Hematopoietic multipotent progenitor cell treated with erythropoietin and hydrocortisone succinate and interleukin-3 and kit ligand, for 4 days (in vitro differentiated cells): ENCODE measurements at regions not wholly inside any gene's neighbourhood (a gene's known extent, or its start where the extent isn't known, plus 50 kb on each side); places are given as distances from the start of the nearest gene placed in this dataset.
"Not testable (repeated sequence)": the region's sequence is repeated elsewhere in the genome, so short reads cannot be mapped to it uniquely, and the experiment has no call there.

Source experiments
- DNase-seq: peaks from one replicate; pipeline ENCODE4 v3.0.0-alpha.2; 2015

GRCh38 chr3:13245615-13245978, 172.4 kb upstream of the IQSEC1 start:
- DNase-seq, result peak; percentile 48

GRCh38 chr3:13243586-13243985, 170.4 kb upstream of the IQSEC1 start:
- no peak for DNase-seq

GRCh38 chr3:13242364-13242737, 169.1 kb upstream of the IQSEC1 start:
- no peak for DNase-seq

GRCh38 chr3:13241621-13242363, 168.6 kb upstream of the IQSEC1 start:
- no peak for DNase-seq

- DNase-seq, result no peak
Observed at GRCh38 chr3:13240928-13241618, 167.8 kb upstream of the IQSEC1 start.

- DNase-seq, result no peak
Observed at GRCh38 chr3:13239467-13239760, 166.2 kb upstream of the IQSEC1 start.

GRCh38 chr3:13238687-13239466, 165.6 kb upstream of the IQSEC1 start:
- DNase-seq, result no peak

- DNase-seq, result no peak
Observed at GRCh38 chr3:13237776-13238490, 164.7 kb upstream of the IQSEC1 start.

- DNase-seq, result no peak
Observed at GRCh38 chr3:13236557-13237173, 163.4 kb upstream of the IQSEC1 start.

- peak; percentile 43 for DNase-seq
Observed at GRCh38 chr3:13235897-13236296, 162.7 kb upstream of the IQSEC1 start.

GRCh38 chr3:13235079-13235478, 161.8 kb upstream of the IQSEC1 start:
- DNase-seq, result peak; percentile 87

GRCh38 chr3:13234666-13235065, 161.4 kb upstream of the IQSEC1 start:
- peak; percentile 27 for DNase-seq

- DNase-seq, result peak; percentile 71
Observed at GRCh38 chr3:13233487-13234485, 160.6 kb upstream of the IQSEC1 start.

- no peak for DNase-seq
Observed at GRCh38 chr3:13231781-13232666, 158.8 kb upstream of the IQSEC1 start.

GRCh38 chr3:13229273-13229949, 156.2 kb upstream of the IQSEC1 start:
- DNase-seq, result peak; percentile 68

GRCh38 chr3:13228584-13228983, 155.4 kb upstream of the IQSEC1 start:
- DNase-seq, result no peak

GRCh38 chr3:13228169-13228568, 154.9 kb upstream of the IQSEC1 start:
- DNase-seq, result not testable (repeated sequence)

- DNase-seq, result no peak
Observed at GRCh38 chr3:13227315-13228165, 154.3 kb upstream of the IQSEC1 start.

- no peak for DNase-seq
Observed at GRCh38 chr3:13224967-13225366, 151.7 kb upstream of the IQSEC1 start.
